Choroid plexus epithelial cell (primary cell): ENCODE measurements at regions not wholly inside any gene's neighbourhood (a gene's known extent, or its start where the extent isn't known, plus 50 kb on each side); places are given as distances from the start of the nearest gene placed in this dataset.

Experiments
- DNase-seq: peaks from one replicate; pipeline ENCODE4 v3.0.0-alpha.2; 2010; ENCODE audit warnings: low read depth
- H3K4me3 ChIP-seq: 2 replicates; pipeline ENCODE4 v1.5.1; 2011; ENCODE audit warnings: low read depth, mild to moderate bottlenecking, control low read depth, low read length, moderate library complexity
- CTCF ChIP-seq: conservative IDR thresholded peaks from 2 replicates; pipeline ENCODE4 v1.5.1; 2011; ENCODE audit warnings: low read depth, mild to moderate bottlenecking, control low read depth, inconsistent platforms, low read length, moderate library complexity

GRCh38 chr2:188795762-188796161 lies 178.4 kb upstream of the COL3A1 start:
- DNase-seq: no peak
- TF ChIP-seq CTCF: no peak
- no peak overlapping the region for H3K4me3 ChIP-seq

- TF ChIP-seq CTCF: no peak
- H3K4me3 ChIP-seq: no peak overlapping the region
- no peak for DNase-seq
Measured at GRCh38 chr2:188797371-188797770, 176.8 kb upstream of the COL3A1 start.

- peak; percentile 67 for DNase-seq
- TF ChIP-seq CTCF: no peak
Measured at GRCh38 chr2:188798159-188798558, 176.0 kb upstream of the COL3A1 start.

GRCh38 chr2:188805219-188805618 lies 169.0 kb upstream of the COL3A1 start:
- TF ChIP-seq CTCF: no peak
- DNase-seq: no peak

More at GRCh38 chr2:188798159-188798558, 176.0 kb upstream of the COL3A1 start:
- H3K4me3 ChIP-seq: no peak overlapping the region

GRCh38 chr2:188808947-188809355 lies 165.2 kb upstream of the COL3A1 start:
- peak; percentile 31 for DNase-seq
- H3K4me3 ChIP-seq: no peak overlapping the region
- no peak for TF ChIP-seq CTCF

More at GRCh38 chr2:188805219-188805618, 169.0 kb upstream of the COL3A1 start:
- no peak overlapping the region for H3K4me3 ChIP-seq

- H3K4me3 ChIP-seq: no peak overlapping the region
- TF ChIP-seq CTCF: no peak
- DNase-seq: no peak
Measured at GRCh38 chr2:188810586-188810985, 163.6 kb upstream of the COL3A1 start.

- TF ChIP-seq CTCF: no peak
- peak; percentile 85 for DNase-seq
- H3K4me3 ChIP-seq: no peak overlapping the region
Measured at GRCh38 chr2:188811522-188811921, 162.7 kb upstream of the COL3A1 start.
